CD14-positive monocyte (primary cell): ENCODE measurements at regions not wholly inside any gene's neighbourhood (a gene's known extent, or its start where the extent isn't known, plus 50 kb on each side); places are given as distances from the start of the nearest gene placed in this dataset.

Experiments
- DNase-seq, 3 donors: peaks; one replicate each; pipeline ENCODE4 v3.0.0-alpha.2; 2011 to 2022
- H2AFZ ChIP-seq: 2 replicates; pipeline ENCODE4 v1.6.0; 2012; ENCODE audit warnings: mild to moderate bottlenecking, low read depth, low read length, inconsistent platforms; ENCODE audit not compliant: insufficient read depth, poor library complexity, severe bottlenecking
- H3K27ac ChIP-seq, 2 donors: 1 replicate in 1 of 2; 2 replicates in 1 of 2; pipeline ENCODE4 v1.5.1; 2012 to 2013; ENCODE audit warnings: low read length in 2 of 2, control low read depth in 1 of 2, inconsistent platforms in 1 of 2, low read depth in 1 of 2, mild to moderate bottlenecking in 1 of 2
- H3K27me3 ChIP-seq, 2 donors: one replicate each; pipeline versions ENCODE4 v1.6.0 to v1.6.1; 2011 to 2013; ENCODE audit warnings: low read length in 2 of 2; ENCODE audit not compliant: control insufficient read depth in 2 of 2, insufficient read depth in 2 of 2
- H3K36me3 ChIP-seq, 2 donors: replicated peaks in 1 of 2; 1 replicate in 1 of 2; 2 replicates in 1 of 2; pipeline versions ENCODE4 v1.5.1 to v1.6.1; 2012 to 2013; ENCODE audit warnings: low read length in 2 of 2, control low read depth in 1 of 2, inconsistent platforms in 1 of 2, mild to moderate bottlenecking in 1 of 2; ENCODE audit not compliant: insufficient read depth in 2 of 2, control insufficient read depth in 1 of 2
- H3K4me1 ChIP-seq, 2 donors: 1 replicate in 1 of 2; 2 replicates in 1 of 2; pipeline versions ENCODE4 v1.5.1 to v1.6.1; 2012 to 2013; ENCODE audit warnings: low read length in 2 of 2, control low read depth in 1 of 2, inconsistent platforms in 1 of 2, mild to moderate bottlenecking in 1 of 2, moderate library complexity in 1 of 2; ENCODE audit not compliant: insufficient read depth in 2 of 2, control insufficient read depth in 1 of 2
- H3K4me2 ChIP-seq: replicated peaks from 2 replicates; pipeline ENCODE3; 2012; ENCODE audit warnings: low read length, moderate library complexity, mild to moderate bottlenecking; ENCODE audit not compliant: poor library complexity, severe bottlenecking; ENCODE audit errors: extremely low read depth
- H3K4me3 ChIP-seq, 3 experiments: fragments of 200-600 bp in 1 of 3; sonication (generic) in 1 of 3; replicated peaks in 1 of 3; 1 replicate in 2 of 3; 2 replicates in 1 of 3; pipeline ENCODE4 v1.5.1; 2011 to 2013; ENCODE audit warnings: low read length in 3 of 3, mild to moderate bottlenecking in 3 of 3, control low read depth in 2 of 3, low read depth in 2 of 3, inconsistent platforms in 1 of 3, moderate library complexity in 1 of 3
- H3K79me2 ChIP-seq: 2 replicates; pipeline ENCODE4 v1.6.0; 2012; ENCODE audit warnings: mild to moderate bottlenecking, control low read depth, inconsistent platforms, low read length, moderate library complexity; ENCODE audit not compliant: insufficient read depth
- H3K9ac ChIP-seq: 2 replicates; pipeline ENCODE4 v1.6.0; 2017; ENCODE audit warnings: low read length, mild to moderate bottlenecking; ENCODE audit not compliant: insufficient read depth, poor library complexity, severe bottlenecking
- H3K9me3 ChIP-seq, 2 donors: replicated peaks in 1 of 2; 1 replicate in 1 of 2; 2 replicates in 1 of 2; pipeline versions ENCODE4 v1.5.1 to v1.6.1; 2012 to 2013; ENCODE audit warnings: low read length in 2 of 2, control low read depth in 1 of 2; ENCODE audit not compliant: control insufficient read depth in 1 of 2, insufficient read depth in 1 of 2
- H4K20me1 ChIP-seq: 2 replicates; pipeline ENCODE4 v1.6.0; 2012; ENCODE audit warnings: mild to moderate bottlenecking, low read length, control low read depth, moderate library complexity; ENCODE audit not compliant: insufficient read depth
- H3K27ac Mint-ChIP-seq, 7 donors: one replicate each; pipeline ENCODE4 v1.8.0; 2020; ENCODE audit warnings: mild to moderate bottlenecking in 7 of 7, mixed read lengths in 7 of 7, moderate library complexity in 6 of 7, inconsistent platforms in 2 of 7
- H3K27me3 Mint-ChIP-seq, 3 donors: one replicate each; pipeline ENCODE4 v1.8.0; 2021 to 2022; ENCODE audit warnings: low read depth in 3 of 3, mild to moderate bottlenecking in 3 of 3, mixed read lengths in 3 of 3, moderate library complexity in 3 of 3, inconsistent platforms in 1 of 3
- H3K36me3 Mint-ChIP-seq, 2 donors: one replicate each; pipeline ENCODE4 v1.8.0; 2020; ENCODE audit warnings: mixed read lengths in 2 of 2, inconsistent platforms in 1 of 2, mild to moderate bottlenecking in 1 of 2
- H3K4me1 Mint-ChIP-seq: one replicate; pipeline ENCODE4 v1.8.0; 2020; ENCODE audit warnings: mild to moderate bottlenecking, mixed read lengths
- H3K4me3 Mint-ChIP-seq, 2 donors: one replicate each; pipeline ENCODE4 v1.8.0; 2020; ENCODE audit warnings: mild to moderate bottlenecking in 2 of 2, mixed read lengths in 2 of 2, moderate library complexity in 1 of 2
- H3K9me3 Mint-ChIP-seq, 7 donors: one replicate each; pipeline ENCODE4 v1.8.0; 2020 to 2022; ENCODE audit warnings: mixed read lengths in 7 of 7, mild to moderate bottlenecking in 6 of 7, moderate library complexity in 6 of 7, inconsistent platforms in 2 of 7
- WGBS: methylation state at CpG from one replicate; pipeline ENCODE4 v1.1.5; 2013; ENCODE audit warnings: missing lambda C conversion rate; ENCODE audit not compliant: insufficient coverage; 5-methylcytosine and 5-hydroxymethylcytosine counted together
- intact Hi-C, 2 donors: fragments of 100-400 bp; cut with micrococcal nuclease; formaldehyde crosslinking; loops; one replicate each; pipeline versions ENCODE4 v1.15.0 to v1.15.1; 2023
- TF ChIP-seq, protein P1 (sequence below): fragments of 200-600 bp; IDR thresholded peaks from one replicate; pipeline ENCODE4 v1.8.0; 2022; ENCODE audit warnings: antibody characterized with exemption, mild to moderate bottlenecking

DNA sequence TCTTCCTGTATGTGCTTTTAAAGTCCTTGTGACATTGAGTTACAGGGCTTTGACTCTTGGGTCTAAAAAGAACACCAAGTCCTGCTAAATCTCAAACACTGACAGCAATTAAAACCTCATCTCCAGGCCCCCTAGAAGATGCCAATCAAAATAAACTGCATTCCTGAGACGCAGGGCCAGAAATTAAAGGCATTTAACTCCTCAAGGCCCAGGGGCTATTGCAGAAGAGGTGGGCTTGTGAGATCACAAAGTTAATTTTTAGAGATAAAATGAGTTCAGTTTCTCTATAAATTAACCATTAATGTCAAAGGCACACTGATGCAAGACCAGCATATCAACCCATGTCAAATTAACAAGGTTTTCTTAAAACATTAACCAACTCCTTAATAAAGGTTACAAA, 145.6 kb upstream of the CARMIL1 start:
- Mint-ChIP-seq H3K4me1 (peaks cover 43% of the 10 kb centered on the region), H3K4me3 (no peak overlapping the region), H3K27ac (peak overlapping the region in 1 of 7 donors; percentile 55), H3K27me3 (no peaks in the 10 kb centered on the region), H3K9me3 (peaks cover 8 to 20% (median 10%) of the 10 kb centered on the region in 7 donors), H3K36me3 (peaks cover 18 to 25% of the 10 kb centered on the region in 2 donors)
- Histone ChIP-seq H3K27ac (no peak overlapping the region), H3K4me3 (no peak overlapping the region), H3K9me3 (peaks cover 2 to 10% of the 10 kb centered on the region in 2 donors), H3K36me3 (peaks cover 0 to 22% of the 10 kb centered on the region in 2 donors), H3K9ac (no peak overlapping the region), H3K4me1 (peaks cover 35% of the 10 kb centered on the region in 2 donors), H3K79me2 (peaks cover 74% of the 10 kb centered on the region), H3K27me3 (no peaks in the 10 kb centered on the region), H4K20me1 (no peaks in the 10 kb centered on the region), H2AFZ (no peak overlapping the region), H3K4me2 (no peak overlapping the region)
- intact Hi-C loops = no loop called here
- WGBS = no CpG with 5 or more reads among the region's 1 CpG
- DNase-seq = no peak
- TF ChIP-seq, protein P1, sequence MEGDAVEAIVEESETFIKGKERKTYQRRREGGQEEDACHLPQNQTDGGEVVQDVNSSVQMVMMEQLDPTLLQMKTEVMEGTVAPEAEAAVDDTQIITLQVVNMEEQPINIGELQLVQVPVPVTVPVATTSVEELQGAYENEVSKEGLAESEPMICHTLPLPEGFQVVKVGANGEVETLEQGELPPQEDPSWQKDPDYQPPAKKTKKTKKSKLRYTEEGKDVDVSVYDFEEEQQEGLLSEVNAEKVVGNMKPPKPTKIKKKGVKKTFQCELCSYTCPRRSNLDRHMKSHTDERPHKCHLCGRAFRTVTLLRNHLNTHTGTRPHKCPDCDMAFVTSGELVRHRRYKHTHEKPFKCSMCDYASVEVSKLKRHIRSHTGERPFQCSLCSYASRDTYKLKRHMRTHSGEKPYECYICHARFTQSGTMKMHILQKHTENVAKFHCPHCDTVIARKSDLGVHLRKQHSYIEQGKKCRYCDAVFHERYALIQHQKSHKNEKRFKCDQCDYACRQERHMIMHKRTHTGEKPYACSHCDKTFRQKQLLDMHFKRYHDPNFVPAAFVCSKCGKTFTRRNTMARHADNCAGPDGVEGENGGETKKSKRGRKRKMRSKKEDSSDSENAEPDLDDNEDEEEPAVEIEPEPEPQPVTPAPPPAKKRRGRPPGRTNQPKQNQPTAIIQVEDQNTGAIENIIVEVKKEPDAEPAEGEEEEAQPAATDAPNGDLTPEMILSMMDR = no peak

DNA sequence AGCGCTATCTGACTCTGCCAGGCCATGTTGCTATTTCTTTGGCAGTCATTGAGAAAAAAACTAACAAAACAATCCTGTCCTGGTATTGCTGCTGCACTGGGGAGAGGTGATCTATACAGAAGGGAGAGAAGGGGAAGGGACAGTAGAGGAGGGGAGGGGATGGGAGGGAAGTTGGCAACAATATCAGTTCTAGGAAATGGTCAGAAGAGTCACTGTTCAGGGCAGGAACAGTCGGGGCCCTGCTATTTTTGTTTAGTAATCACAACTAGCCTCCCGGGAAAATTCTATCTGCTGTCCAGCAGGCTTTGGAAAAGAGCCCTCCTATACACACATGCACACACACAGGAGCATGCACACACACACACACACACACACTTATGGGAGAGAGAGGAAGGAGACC, 142.3 kb upstream of the CARMIL1 start:
- TF ChIP-seq, protein P1 = no peak
- H3K9me3 ChIP-seq = peaks cover 2 to 10% of the 10 kb centered on the region in 2 donors
- Mint-ChIP-seq H3K4me3 (peak overlapping the region; percentile 78 to 95), H3K4me1 (peaks cover 42% of the 10 kb centered on the region), H3K27me3 (no peaks in the 10 kb centered on the region), H3K36me3 (peaks cover 11 to 18% of the 10 kb centered on the region in 2 donors), H3K27ac (peak overlapping the region; percentile 95 to 99 (median 98)), H3K9me3 (peaks cover 8 to 19% (median 10%) of the 10 kb centered on the region in 7 donors)
- H3K4me1 ChIP-seq = peaks cover 22 to 27% of the 10 kb centered on the region in 2 donors
- H3K9ac ChIP-seq = no peak overlapping the region
- peak overlapping the region; percentile 41 for H2AFZ ChIP-seq
- DNase-seq = peak in 1 of 3 donors; percentile 26
- H3K4me3 ChIP-seq = peak overlapping the region in 2 of 3 experiments; percentile 83 to 99
- intact Hi-C loops = loop anchor here in 1 of 2 donors (5.0 kb wide), 1 partner anchor 35 kb away; no protein-coding TSS in a partner anchor
- peak overlapping the region in 1 of 2 donors; percentile 99 for H3K27ac ChIP-seq
- H3K4me2 ChIP-seq = peak overlapping the region; percentile 81
- peaks cover 0 to 22% of the 10 kb centered on the region in 2 donors for H3K36me3 ChIP-seq
- H3K79me2 ChIP-seq = peaks cover 52% of the 10 kb centered on the region
- no CpG with 5 or more reads among the region's 3 CpGs for WGBS
- H4K20me1 ChIP-seq = no peaks in the 10 kb centered on the region
- no peaks in the 10 kb centered on the region for H3K27me3 ChIP-seq
